ENCODE measurements at regions not wholly inside any gene's neighbourhood (a gene's known extent, or its start where the extent isn't known, plus 50 kb on each side); places are given as distances from the start of the nearest gene placed in this dataset.

- no peak for TF ChIP-seq CTCF (IDR thresholded peaks at IDR 0.05; ENCODE audit: extremely low read depth in 1 of 2, insufficient read depth in 1 of 2, low read depth in 1 of 2, low read length in 2 of 2)
- TF ChIP-seq MYC (IDR thresholded peaks at IDR 0.05; ENCODE audit: low read depth, low read length): no peak
- no peak for TF ChIP-seq FOS (IDR thresholded peaks at IDR 0.05; ENCODE audit: borderline replicate concordance, insufficient read depth, low read length)
Observed at GRCh38 chr2:14352067-14352466, 280.4 kb upstream of the LRATD1 start.

Measured in endothelial cell of umbilical vein (primary cell).